Parathyroid adenoma (tissue), 2 donors: ENCODE measurements at regions not wholly inside any gene's neighbourhood (a gene's known extent, or its start where the extent isn't known, plus 50 kb on each side); places are given as distances from the start of the nearest gene placed in this dataset.
"Not testable (repeated sequence)": the region's sequence is repeated elsewhere in the genome, so short reads cannot be mapped to it uniquely, and the experiment has no call there.

ENCODE experiments used
- H2AFZ ChIP-seq: fragments of 300-600 bp; sonication (generic); one replicate; pipeline ENCODE4 v1.7.0; 2017; ENCODE audit warnings: antibody characterized with exemption, mild to moderate bottlenecking
- H3K27ac ChIP-seq: fragments of 300-600 bp; sonication (generic); one replicate; pipeline ENCODE4 v1.7.0; 2017
- H3K27me3 ChIP-seq: fragments of 300-600 bp; sonication (generic); one replicate; pipeline ENCODE4 v1.7.0; 2017; ENCODE audit warnings: low read length; ENCODE audit not compliant: control insufficient read depth, insufficient read depth
- H3K36me3 ChIP-seq: fragments of 300-600 bp; sonication (generic); one replicate; pipeline ENCODE4 v1.7.0; 2017; ENCODE audit warnings: low read length; ENCODE audit not compliant: control insufficient read depth, insufficient read depth
- H3K4me1 ChIP-seq: fragments of 300-600 bp; sonication (generic); one replicate; pipeline ENCODE4 v1.7.0; 2017; ENCODE audit warnings: control low read depth
- H3K4me2 ChIP-seq: fragments of 300-600 bp; sonication (generic); one replicate; pipeline ENCODE4 v1.7.0; 2017; ENCODE audit warnings: low read length
- H3K4me3 ChIP-seq: fragments of 300-600 bp; sonication (generic); one replicate; pipeline ENCODE4 v1.7.0; 2017; ENCODE audit warnings: low read depth, low read length
- H3K79me2 ChIP-seq: fragments of 300-600 bp; sonication (generic); one replicate; pipeline ENCODE4 v1.7.0; 2017; ENCODE audit warnings: control low read depth
- H3K9ac ChIP-seq: fragments of 300-600 bp; sonication (generic); one replicate; pipeline ENCODE4 v1.7.0; 2017; ENCODE audit warnings: mild to moderate bottlenecking
- H3K9me3 ChIP-seq: fragments of 300-600 bp; sonication (generic); one replicate; pipeline ENCODE4 v1.7.0; 2017; ENCODE audit warnings: low read length; ENCODE audit not compliant: control insufficient read depth
- TF ChIP-seq, protein P1 (sequence below): fragments of 300-600 bp; sonication (generic); IDR thresholded peaks from one replicate; pipeline ENCODE4 v1.7.0; 2017; ENCODE audit warnings: antibody characterized with exemption, mild to moderate bottlenecking
- donor health status: primary hyperparathyroidism.

- H3K4me3 ChIP-seq, result no peak overlapping the region
- H3K4me1 ChIP-seq, result no peaks in the 10 kb centered on the region
- H3K27me3 ChIP-seq, result no peaks in the 10 kb centered on the region
- H3K4me2 ChIP-seq, result no peak overlapping the region
- no peaks in the 10 kb centered on the region for H3K36me3 ChIP-seq
- H3K27ac ChIP-seq, result no peak overlapping the region
- no peaks in the 10 kb centered on the region for H3K9me3 ChIP-seq
- TF ChIP-seq, protein P1, sequence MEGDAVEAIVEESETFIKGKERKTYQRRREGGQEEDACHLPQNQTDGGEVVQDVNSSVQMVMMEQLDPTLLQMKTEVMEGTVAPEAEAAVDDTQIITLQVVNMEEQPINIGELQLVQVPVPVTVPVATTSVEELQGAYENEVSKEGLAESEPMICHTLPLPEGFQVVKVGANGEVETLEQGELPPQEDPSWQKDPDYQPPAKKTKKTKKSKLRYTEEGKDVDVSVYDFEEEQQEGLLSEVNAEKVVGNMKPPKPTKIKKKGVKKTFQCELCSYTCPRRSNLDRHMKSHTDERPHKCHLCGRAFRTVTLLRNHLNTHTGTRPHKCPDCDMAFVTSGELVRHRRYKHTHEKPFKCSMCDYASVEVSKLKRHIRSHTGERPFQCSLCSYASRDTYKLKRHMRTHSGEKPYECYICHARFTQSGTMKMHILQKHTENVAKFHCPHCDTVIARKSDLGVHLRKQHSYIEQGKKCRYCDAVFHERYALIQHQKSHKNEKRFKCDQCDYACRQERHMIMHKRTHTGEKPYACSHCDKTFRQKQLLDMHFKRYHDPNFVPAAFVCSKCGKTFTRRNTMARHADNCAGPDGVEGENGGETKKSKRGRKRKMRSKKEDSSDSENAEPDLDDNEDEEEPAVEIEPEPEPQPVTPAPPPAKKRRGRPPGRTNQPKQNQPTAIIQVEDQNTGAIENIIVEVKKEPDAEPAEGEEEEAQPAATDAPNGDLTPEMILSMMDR, result no peak
- H3K9ac ChIP-seq, result no peak overlapping the region
- no peaks in the 10 kb centered on the region for H3K79me2 ChIP-seq
- no peak overlapping the region for H2AFZ ChIP-seq
Observed at GRCh38 chr13:44676534-44676933, 100.4 kb upstream of the TSC22D1 start.

DNA sequence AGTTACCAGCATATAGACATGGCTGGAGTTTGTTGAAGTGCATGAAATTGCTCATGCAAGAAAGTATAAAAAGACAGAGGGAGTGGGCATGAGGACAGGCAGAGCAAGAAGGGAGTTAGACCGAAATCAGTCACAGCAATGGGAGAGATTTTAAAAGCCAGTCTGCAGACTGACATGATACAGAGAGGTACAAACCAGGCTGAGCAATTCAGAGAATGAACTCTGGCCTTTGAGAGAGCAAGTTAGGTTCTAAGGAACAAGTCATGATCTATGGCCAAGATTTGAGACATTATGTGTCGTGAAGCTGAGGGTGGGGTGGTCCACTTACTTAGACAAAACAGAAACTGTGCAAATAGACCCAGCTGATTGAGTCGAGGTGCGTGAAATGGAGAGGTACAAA is 93.4 kb upstream of the TSC22D1 start:
- no peaks in the 10 kb centered on the region for H3K27me3 ChIP-seq
- TF ChIP-seq, protein P1, result no peak

GRCh38 chr13:44668688-44669087 is 92.6 kb upstream of the TSC22D1 start:
- Histone ChIP-seq H3K4me3 (no peak overlapping the region), H3K9me3 (no peaks in the 10 kb centered on the region), H3K4me2 (no peak overlapping the region), H3K9ac (no peak overlapping the region), H3K27ac (no peak overlapping the region), H3K27me3 (no peaks in the 10 kb centered on the region), H2AFZ (no peak overlapping the region), H3K4me1 (peaks cover 4% of the 10 kb centered on the region), H3K36me3 (no peaks in the 10 kb centered on the region), H3K79me2 (no peaks in the 10 kb centered on the region)
- TF ChIP-seq, protein P1, result no peak

More for the DNA sequence above, 93.4 kb upstream of the TSC22D1 start:
- H3K4me3 ChIP-seq, result no peak overlapping the region
- no peaks in the 10 kb centered on the region for H3K79me2 ChIP-seq
- H3K9me3 ChIP-seq, result no peaks in the 10 kb centered on the region
- no peak overlapping the region for H2AFZ ChIP-seq
- H3K27ac ChIP-seq, result no peak overlapping the region
- H3K4me1 ChIP-seq, result no peaks in the 10 kb centered on the region
- no peak overlapping the region for H3K4me2 ChIP-seq
- no peaks in the 10 kb centered on the region for H3K36me3 ChIP-seq
- no peak overlapping the region for H3K9ac ChIP-seq

DNA sequence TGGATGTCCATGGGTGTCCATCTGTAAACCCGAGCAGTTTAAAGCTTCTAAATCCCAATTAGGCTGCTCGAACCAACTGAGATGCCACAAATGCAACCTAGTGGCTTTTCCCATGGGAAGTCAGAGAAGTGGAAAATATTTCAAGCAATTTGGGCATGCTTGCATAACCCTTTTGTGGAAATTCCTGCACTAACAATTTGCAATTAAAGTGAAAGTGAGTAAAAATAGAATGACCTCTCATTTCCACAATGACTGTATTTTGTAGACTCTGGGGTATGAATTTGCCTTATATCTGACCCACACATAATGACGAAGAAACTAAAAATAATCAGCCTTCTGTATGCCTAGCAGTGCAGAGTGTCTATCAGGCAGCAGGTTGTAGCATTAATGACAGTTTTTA is 91.8 kb upstream of the TSC22D1 start:
- TF ChIP-seq, protein P1, result no peak
- H3K4me1 ChIP-seq, result peaks cover 5% of the 10 kb centered on the region
- no peaks in the 10 kb centered on the region for H3K79me2 ChIP-seq
- no peaks in the 10 kb centered on the region for H3K36me3 ChIP-seq
- H2AFZ ChIP-seq, result no peak overlapping the region
- no peak overlapping the region for H3K4me3 ChIP-seq
- no peak overlapping the region for H3K27ac ChIP-seq
- H3K9me3 ChIP-seq, result no peaks in the 10 kb centered on the region
- no peak overlapping the region for H3K4me2 ChIP-seq
- no peaks in the 10 kb centered on the region for H3K27me3 ChIP-seq
- no peak overlapping the region for H3K9ac ChIP-seq

DNA sequence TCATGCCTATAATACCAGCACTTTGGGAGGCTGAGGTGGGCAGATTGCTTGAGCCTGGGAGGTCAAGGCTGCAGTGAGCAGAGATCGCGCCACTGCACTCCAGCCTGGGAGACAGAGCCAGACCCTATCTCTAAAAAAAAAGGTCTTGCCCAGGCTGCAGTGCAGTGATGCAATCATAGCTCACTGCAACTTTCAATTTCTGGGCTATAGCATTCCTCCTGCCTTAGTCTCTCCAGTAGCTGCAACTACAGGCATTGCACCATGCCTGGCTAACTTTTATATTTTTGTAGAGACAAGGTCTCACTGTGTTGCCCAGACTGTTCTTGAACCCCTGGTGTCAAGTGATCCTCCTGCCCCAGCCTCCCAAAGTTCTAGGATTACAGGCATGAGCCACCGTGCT is 90.4 kb upstream of the TSC22D1 start:
- H3K9me3 ChIP-seq, H3K36me3 ChIP-seq, H3K27ac ChIP-seq, H3K4me2 ChIP-seq, H3K4me1 ChIP-seq, H3K27me3 ChIP-seq, H3K79me2 ChIP-seq, H3K9ac ChIP-seq, H2AFZ ChIP-seq, H3K4me3 ChIP-seq: not testable (repeated sequence)
